ENCODE measurements at regions not wholly inside any gene's neighbourhood (a gene's known extent, or its start where the extent isn't known, plus 50 kb on each side); places are given as distances from the start of the nearest gene placed in this dataset.

DNA sequence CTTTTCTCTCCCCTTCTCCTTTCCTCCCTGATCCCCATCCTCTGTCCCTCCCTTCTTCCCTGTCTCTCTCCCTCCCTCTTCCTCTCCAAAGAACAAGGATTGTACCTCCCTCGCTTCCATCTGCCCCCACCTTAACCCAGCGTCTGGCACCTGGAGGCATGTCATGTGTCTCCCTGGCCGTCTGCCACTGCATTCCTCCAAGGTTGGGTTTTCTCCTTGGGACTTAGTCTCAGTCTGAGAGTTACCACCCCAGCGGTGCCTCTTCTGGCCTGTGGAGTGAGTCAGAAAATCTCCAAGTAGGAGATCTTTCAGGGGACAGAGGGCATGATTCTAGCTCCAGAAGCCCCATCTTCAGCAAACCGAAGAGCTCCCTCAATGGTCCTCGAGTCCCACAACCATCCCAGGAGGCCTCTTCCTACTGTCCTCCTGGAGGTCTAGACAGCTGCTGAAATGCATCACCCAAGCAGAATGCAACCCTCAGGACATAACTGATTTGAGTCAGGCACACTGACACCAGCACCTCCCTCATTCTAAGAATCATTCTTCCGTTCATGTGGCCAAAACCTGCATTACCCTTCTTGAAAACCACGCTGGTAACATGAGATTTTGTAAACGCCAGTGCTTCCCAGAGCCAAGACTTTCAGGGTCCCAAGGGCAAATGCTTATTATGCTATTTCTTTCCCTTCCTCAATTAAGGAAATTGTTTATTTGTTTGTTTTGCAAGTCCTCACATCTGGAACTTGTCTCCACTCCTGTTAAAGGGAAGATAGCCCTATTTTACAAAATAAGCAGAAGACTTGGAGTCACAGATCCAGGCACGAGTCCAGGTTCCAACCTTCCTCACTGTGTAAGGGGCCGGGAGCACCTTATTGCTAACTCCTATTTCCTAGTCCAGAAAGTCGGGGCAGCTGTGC is 463.2 kb downstream of the BCL11B start:
- Mint-ChIP-seq H3K36me3 (ENCODE audit: low read depth) (no peaks in the 10 kb centered on the region), H3K27ac (no peak overlapping the region)
- no peak for DNase-seq (ENCODE audit: low spot score)

DNA sequence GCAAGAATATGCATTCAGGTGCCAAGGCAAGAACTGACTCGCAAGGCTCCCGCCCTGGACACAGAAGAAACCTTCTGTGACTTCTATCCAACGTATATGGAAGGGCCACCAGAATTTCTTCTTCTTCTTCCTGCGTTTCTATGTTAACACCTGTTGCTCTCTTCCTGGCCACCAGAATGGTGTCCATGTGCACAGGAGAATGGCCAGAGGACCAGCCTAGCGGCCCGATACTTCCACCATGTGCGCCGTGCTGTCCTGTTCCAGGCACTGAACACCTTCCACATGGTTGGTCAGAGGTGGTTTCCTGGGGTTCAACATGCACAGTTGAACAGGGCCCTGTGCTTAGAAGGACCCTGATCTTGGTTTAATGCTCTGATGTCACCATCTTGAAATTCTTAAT is 455.8 kb downstream of the BCL11B start:
- H3K4me3 Mint-ChIP-seq (ENCODE audit: low read depth), result no peak overlapping the region
- no peak for DNase-seq (ENCODE audit: low spot score)
- no peaks in the 10 kb centered on the region for H3K4me1 Mint-ChIP-seq (ENCODE audit: low read depth)
- H3K9me3 Mint-ChIP-seq, result no peaks in the 10 kb centered on the region
- H3K36me3 Mint-ChIP-seq (ENCODE audit: low read depth), result no peaks in the 10 kb centered on the region
- intact Hi-C loops (cut with micrococcal nuclease), result no loop called here
- no peak overlapping the region for H3K27ac Mint-ChIP-seq
- H3K27me3 Mint-ChIP-seq (ENCODE audit: low read depth), result peaks cover 10% of the 10 kb centered on the region

More for the DNA sequence above, 463.2 kb downstream of the BCL11B start:
- Mint-ChIP-seq H3K27me3 (ENCODE audit: low read depth) (peaks cover 8% of the 10 kb centered on the region), H3K9me3 (no peaks in the 10 kb centered on the region), H3K4me3 (ENCODE audit: low read depth) (no peak overlapping the region), H3K4me1 (ENCODE audit: low read depth) (no peaks in the 10 kb centered on the region)
- intact Hi-C loops (cut with micrococcal nuclease), result no loop called here

DNA sequence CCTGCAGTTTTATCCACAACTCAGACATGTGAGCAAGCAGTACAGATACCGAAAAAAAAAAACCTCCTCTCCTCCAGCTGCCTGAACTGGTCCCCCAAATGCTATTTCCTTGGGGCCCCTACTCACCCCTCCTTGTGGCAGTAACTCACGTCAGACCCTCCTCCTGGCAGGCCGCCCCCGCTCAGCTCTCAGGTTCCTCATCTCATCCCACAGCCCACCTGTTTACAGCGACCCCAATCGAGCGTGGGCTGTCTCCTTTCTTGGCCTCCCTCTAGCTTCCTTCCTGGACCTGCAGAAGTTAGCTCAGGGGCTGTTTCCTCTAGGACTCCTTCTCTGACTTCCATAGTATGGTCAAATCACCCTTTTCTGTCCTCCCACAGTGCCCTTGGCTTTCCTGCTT is 455.3 kb downstream of the BCL11B start:
- H3K4me1 Mint-ChIP-seq (ENCODE audit: low read depth), result no peaks in the 10 kb centered on the region
- no peaks in the 10 kb centered on the region for H3K36me3 Mint-ChIP-seq (ENCODE audit: low read depth)
- no peak overlapping the region for H3K27ac Mint-ChIP-seq
- DNase-seq (ENCODE audit: low spot score), result no peak
- peaks cover 10% of the 10 kb centered on the region for H3K27me3 Mint-ChIP-seq (ENCODE audit: low read depth)
- no peak overlapping the region for H3K4me3 Mint-ChIP-seq (ENCODE audit: low read depth)
- H3K9me3 Mint-ChIP-seq, result no peaks in the 10 kb centered on the region
- intact Hi-C loops (cut with micrococcal nuclease), result no loop called here

DNA sequence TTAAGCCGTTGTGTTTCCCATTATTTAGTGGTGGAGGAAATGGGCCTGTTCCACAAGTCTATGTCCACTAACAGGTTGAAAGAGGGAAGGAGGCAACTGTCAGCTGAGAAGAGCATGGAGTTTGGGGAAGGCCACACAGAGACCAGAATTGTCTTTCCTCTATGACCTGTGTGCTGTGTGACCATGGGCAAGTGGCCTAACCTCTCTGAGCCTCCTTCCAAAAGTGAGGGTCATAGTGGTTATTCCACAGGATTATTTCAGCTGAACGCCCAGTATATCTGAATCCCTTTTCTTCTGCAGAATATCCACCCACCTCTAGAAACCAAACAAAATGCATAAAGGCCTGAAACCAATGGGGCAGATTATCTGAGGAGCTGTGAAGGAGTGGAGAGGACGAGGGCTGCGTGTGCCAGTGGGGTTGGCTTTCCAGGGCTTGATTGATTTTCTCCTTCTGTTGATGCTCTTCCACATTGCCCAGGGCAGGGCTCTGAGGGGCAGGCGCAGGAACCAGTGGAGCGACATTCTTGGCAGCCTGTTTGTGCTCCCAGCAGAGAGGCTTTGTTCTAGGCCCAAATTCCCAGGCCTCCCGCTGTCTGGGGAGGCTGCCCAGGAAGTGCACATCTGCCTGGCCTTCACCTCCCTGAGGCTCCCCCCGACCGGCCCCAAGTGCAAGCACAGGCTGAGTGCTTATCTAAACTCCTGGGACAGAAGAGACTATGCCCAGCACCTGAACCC is 452.7 kb downstream of the BCL11B start:
- intact Hi-C loops (cut with micrococcal nuclease), result no loop called here
- Mint-ChIP-seq H3K4me1 (ENCODE audit: low read depth) (no peaks in the 10 kb centered on the region), H3K9me3 (no peaks in the 10 kb centered on the region), H3K27me3 (ENCODE audit: low read depth) (peaks cover 8% of the 10 kb centered on the region), H3K36me3 (ENCODE audit: low read depth) (no peaks in the 10 kb centered on the region), H3K27ac (no peak overlapping the region), H3K4me3 (ENCODE audit: low read depth) (no peak overlapping the region)
- no peak for DNase-seq (ENCODE audit: low spot score)

DNA sequence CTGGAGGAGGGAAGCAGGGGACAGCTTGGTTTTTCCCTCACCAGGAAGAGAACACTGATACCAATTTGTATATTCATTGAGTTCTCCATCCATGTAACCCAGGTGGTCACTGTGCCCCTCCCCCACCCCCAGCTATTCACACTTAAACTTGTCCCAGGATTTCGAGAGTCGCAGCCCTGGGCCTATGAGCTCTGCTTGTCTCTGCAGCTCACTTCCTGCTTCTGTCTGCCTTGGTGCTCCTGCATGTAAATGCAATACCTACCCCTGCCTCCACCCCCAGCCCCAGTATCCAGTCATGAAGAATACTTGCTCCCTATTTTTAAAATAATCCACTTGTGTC is 452.2 kb downstream of the BCL11B start:
- intact Hi-C loops (cut with micrococcal nuclease), result no loop called here

DNA sequence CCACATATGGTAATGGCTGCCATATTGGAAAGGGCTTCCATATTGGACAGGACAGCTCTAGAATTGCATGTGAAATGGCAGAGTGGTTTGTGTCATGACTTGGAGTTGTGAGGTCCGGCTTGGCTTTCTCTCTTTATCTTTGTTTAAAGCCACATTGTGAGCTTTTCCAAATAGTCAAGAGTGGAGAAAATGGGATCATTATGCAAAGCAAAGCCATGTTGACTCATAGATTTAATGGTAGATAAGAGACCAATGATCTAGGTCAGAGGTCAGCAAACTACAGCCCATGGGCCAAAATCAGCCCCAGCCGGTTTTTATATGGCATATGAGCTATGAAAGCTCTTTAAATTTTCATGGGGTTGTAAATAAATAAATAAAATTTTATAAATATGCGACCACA is 449.1 kb downstream of the BCL11B start:
- intact Hi-C loops (cut with micrococcal nuclease), result no loop called here
- no peak overlapping the region for H3K27ac Mint-ChIP-seq
- H3K4me3 Mint-ChIP-seq (ENCODE audit: low read depth), result no peak overlapping the region
- H3K9me3 Mint-ChIP-seq, result no peaks in the 10 kb centered on the region
- DNase-seq (ENCODE audit: low spot score), result no peak
- H3K4me1 Mint-ChIP-seq (ENCODE audit: low read depth), result no peaks in the 10 kb centered on the region
- peaks cover 3% of the 10 kb centered on the region for H3K27me3 Mint-ChIP-seq (ENCODE audit: low read depth)
- no peaks in the 10 kb centered on the region for H3K36me3 Mint-ChIP-seq (ENCODE audit: low read depth)

More for the DNA sequence above, 452.2 kb downstream of the BCL11B start:
- Mint-ChIP-seq H3K9me3 (no peaks in the 10 kb centered on the region), H3K27ac (no peak overlapping the region), H3K4me3 (ENCODE audit: low read depth) (no peak overlapping the region), H3K4me1 (ENCODE audit: low read depth) (no peaks in the 10 kb centered on the region), H3K27me3 (ENCODE audit: low read depth) (peaks cover 8% of the 10 kb centered on the region), H3K36me3 (ENCODE audit: low read depth) (no peaks in the 10 kb centered on the region)
- DNase-seq (ENCODE audit: low spot score), result no peak

DNA sequence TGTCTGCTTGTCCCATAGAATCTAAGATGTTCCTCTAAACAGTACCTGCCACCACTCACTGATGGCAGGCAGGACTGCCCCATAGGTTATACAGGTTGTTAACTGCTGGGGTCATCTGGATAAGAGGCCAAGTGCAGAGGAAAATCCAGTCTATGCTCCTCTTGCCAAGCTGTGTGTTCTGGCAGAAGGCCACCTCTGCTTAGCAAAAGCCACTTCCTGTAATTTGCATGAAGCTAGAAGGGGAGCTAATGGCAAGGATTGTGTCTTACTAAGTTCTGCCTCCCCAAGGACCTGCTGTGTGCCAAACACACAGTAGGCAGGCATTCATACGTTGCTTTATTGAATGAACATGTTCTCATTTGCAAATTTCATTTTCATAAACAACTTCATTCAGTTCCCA is 445.4 kb downstream of the BCL11B start:
- no peaks in the 10 kb centered on the region for H3K4me1 Mint-ChIP-seq (ENCODE audit: low read depth)
- intact Hi-C loops (cut with micrococcal nuclease), result no loop called here
- no peak for DNase-seq (ENCODE audit: low spot score)
- peaks cover 3% of the 10 kb centered on the region for H3K27me3 Mint-ChIP-seq (ENCODE audit: low read depth)
- H3K27ac Mint-ChIP-seq, result no peak overlapping the region
- no peaks in the 10 kb centered on the region for H3K9me3 Mint-ChIP-seq
- no peaks in the 10 kb centered on the region for H3K36me3 Mint-ChIP-seq (ENCODE audit: low read depth)
- H3K4me3 Mint-ChIP-seq (ENCODE audit: low read depth), result no peak overlapping the region

DNA sequence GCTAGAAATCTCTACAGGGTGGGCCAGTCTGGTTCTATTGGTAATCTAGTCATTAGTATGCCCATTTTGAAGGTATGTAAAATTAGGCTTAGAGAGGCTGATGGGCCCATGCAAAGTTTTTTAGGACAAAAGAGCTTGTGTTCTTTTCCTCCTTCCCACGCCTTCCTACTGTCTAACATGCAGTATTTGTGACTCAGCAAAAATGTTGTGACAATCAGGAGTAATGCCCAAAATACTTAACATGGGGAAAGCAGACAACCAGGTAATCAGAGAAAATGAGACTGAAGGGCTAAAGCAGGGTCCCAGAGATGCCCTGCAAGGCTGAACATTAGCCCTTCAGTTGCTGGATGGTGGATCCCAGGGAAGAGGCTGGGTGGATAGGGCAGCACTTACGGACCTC is 437.9 kb downstream of the BCL11B start:
- intact Hi-C loops (cut with micrococcal nuclease), result no loop called here
- H3K36me3 Mint-ChIP-seq (ENCODE audit: low read depth), result no peaks in the 10 kb centered on the region

DNA sequence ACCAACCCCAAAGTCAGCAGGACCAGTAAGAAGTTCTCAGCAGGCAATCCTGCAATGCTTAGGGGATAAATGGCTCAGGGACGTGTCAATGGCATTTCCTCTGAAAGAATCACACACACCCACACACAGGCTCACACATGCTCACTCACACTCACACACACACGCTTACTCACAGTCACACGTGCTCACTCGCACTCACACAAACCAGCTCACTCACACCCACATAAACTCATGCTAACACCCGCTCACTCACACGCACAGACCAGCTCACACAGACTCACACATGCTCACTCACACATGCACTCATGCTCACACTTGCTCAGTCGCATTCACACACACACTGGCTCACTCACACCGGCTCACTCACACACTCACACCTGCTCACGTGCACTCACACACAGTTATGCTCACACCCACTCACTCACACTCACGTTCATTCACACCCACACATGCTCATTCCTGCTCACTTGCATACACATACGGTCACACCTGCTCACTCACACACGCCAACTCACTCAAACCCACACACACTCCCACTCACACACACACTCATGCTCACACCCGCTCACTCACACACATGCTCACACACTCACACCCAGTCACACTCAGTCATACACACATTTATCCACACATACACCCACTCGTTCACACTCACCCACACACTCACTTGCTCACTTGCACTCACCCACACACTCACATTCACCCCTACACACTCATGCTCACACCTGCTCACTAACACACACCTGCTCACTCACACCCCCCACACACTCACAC is 436.8 kb downstream of the BCL11B start:
- no peaks in the 10 kb centered on the region for H3K36me3 Mint-ChIP-seq (ENCODE audit: low read depth)
- intact Hi-C loops (cut with micrococcal nuclease), result no loop called here
- H3K27ac Mint-ChIP-seq, result no peak overlapping the region

More for the DNA sequence above, 437.9 kb downstream of the BCL11B start:
- H3K4me1 Mint-ChIP-seq (ENCODE audit: low read depth), result no peaks in the 10 kb centered on the region
- no peaks in the 10 kb centered on the region for H3K27me3 Mint-ChIP-seq (ENCODE audit: low read depth)
- no peaks in the 10 kb centered on the region for H3K9me3 Mint-ChIP-seq
- no peak overlapping the region for H3K27ac Mint-ChIP-seq
- no peak overlapping the region for H3K4me3 Mint-ChIP-seq (ENCODE audit: low read depth)
- DNase-seq (ENCODE audit: low spot score), result no peak

DNA sequence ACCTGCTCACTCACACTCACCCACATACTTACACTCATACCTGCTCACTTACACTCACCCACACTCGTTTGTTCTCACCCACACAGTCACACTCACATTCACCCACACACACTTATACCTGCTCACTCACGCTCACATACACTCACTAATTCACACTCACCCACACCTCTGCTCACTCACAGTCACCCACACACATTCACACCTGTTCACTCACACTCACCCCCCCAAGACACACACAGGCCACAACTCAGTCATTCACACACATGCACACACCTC is 436.2 kb downstream of the BCL11B start:
- no peak overlapping the region for H3K4me3 Mint-ChIP-seq (ENCODE audit: low read depth)
- no peaks in the 10 kb centered on the region for H3K4me1 Mint-ChIP-seq (ENCODE audit: low read depth)
- DNase-seq (ENCODE audit: low spot score), result no peak
- no peak overlapping the region for H3K27ac Mint-ChIP-seq
- no peaks in the 10 kb centered on the region for H3K36me3 Mint-ChIP-seq (ENCODE audit: low read depth)
- intact Hi-C loops (cut with micrococcal nuclease), result no loop called here
- no peaks in the 10 kb centered on the region for H3K9me3 Mint-ChIP-seq
- H3K27me3 Mint-ChIP-seq (ENCODE audit: low read depth), result peaks cover 2% of the 10 kb centered on the region

More for the DNA sequence above, 436.8 kb downstream of the BCL11B start:
- Mint-ChIP-seq H3K4me1 (ENCODE audit: low read depth) (no peaks in the 10 kb centered on the region), H3K9me3 (no peaks in the 10 kb centered on the region), H3K27me3 (ENCODE audit: low read depth) (peaks cover 2% of the 10 kb centered on the region), H3K4me3 (ENCODE audit: low read depth) (no peak overlapping the region)
- no peak for DNase-seq (ENCODE audit: low spot score)

DNA sequence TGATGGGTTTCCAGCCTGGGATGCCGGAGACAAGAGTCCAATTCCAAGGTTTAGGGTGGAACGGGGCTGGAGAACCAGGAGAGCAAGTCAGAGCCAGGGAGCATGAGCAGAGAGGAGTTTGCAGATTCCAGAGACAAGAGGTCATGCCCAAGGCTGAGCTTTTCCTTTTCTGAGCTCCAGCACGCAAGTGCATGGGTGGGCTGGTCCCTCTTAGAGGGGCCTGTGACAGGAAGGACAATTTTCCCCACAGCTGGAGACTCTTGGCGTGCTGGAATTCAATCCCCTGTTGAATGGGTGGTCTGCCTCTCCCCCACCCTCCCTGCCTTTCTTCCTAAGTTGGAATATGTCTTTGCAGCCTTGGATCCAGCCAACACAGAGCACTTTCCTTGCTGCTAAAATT is 431.9 kb downstream of the BCL11B start:
- no peak overlapping the region for H3K4me3 Mint-ChIP-seq (ENCODE audit: low read depth)
- peaks cover 9% of the 10 kb centered on the region for H3K27me3 Mint-ChIP-seq (ENCODE audit: low read depth)
- H3K9me3 Mint-ChIP-seq, result no peaks in the 10 kb centered on the region
- H3K36me3 Mint-ChIP-seq (ENCODE audit: low read depth), result no peaks in the 10 kb centered on the region
- intact Hi-C loops (cut with micrococcal nuclease), result no loop called here
- no peak for DNase-seq (ENCODE audit: low spot score)
- no peak overlapping the region for H3K27ac Mint-ChIP-seq
- peaks cover 4% of the 10 kb centered on the region for H3K4me1 Mint-ChIP-seq (ENCODE audit: low read depth)

DNA sequence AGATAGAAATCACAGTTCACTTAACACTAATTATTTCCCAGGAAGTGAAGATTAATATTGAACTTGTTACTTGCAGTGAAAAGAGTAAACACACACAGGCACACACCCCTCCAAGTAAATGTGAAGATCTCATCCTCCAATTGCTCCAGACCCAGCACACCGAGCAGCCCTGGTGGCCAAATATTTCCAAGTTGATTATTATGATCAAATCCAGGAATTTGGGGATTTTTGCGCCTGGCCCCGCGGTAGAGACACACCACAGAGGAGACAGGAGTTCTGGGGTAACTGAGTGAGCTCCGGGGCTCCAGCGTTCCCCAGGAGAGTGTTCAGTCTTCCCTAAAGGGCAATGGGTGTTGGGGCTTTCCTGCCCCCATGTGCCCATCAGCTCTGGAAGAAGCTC is 431.5 kb downstream of the BCL11B start:
- intact Hi-C loops (cut with micrococcal nuclease), result no loop called here
- no peak for DNase-seq (ENCODE audit: low spot score)
- Mint-ChIP-seq H3K4me3 (ENCODE audit: low read depth) (no peak overlapping the region), H3K36me3 (ENCODE audit: low read depth) (no peaks in the 10 kb centered on the region), H3K4me1 (ENCODE audit: low read depth) (peaks cover 4% of the 10 kb centered on the region), H3K9me3 (no peaks in the 10 kb centered on the region), H3K27me3 (ENCODE audit: low read depth) (peaks cover 11% of the 10 kb centered on the region), H3K27ac (no peak overlapping the region)

DNA sequence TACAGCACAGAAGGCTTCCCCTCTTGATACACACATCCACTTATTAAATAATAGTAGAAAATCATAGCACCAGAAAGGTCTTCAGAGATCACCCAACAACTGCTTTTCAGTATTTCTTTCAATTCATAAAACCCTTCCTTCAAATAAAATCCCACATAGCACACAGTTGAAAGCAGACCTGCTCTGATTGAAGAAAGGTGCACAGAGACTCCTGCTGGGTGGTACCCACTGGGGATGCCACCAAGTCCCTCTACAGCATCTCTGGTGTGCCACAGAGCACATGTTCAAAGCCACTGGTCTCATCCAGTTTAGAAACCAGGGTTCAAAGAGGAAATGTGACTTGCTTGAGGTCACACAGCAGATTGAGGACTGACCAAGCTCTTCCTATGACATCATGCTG is 427.5 kb downstream of the BCL11B start:
- intact Hi-C loops (cut with micrococcal nuclease), result no loop called here
- H3K9me3 Mint-ChIP-seq, result no peaks in the 10 kb centered on the region
- no peak overlapping the region for H3K27ac Mint-ChIP-seq
- DNase-seq (ENCODE audit: low spot score), result no peak
- peaks cover 21% of the 10 kb centered on the region for H3K27me3 Mint-ChIP-seq (ENCODE audit: low read depth)
- no peaks in the 10 kb centered on the region for H3K36me3 Mint-ChIP-seq (ENCODE audit: low read depth)
- H3K4me3 Mint-ChIP-seq (ENCODE audit: low read depth), result no peak overlapping the region
- peaks cover 4% of the 10 kb centered on the region for H3K4me1 Mint-ChIP-seq (ENCODE audit: low read depth)
